Stimulated activated naive B cell treated with anti-CD40 and anti-IgM and Interleukin-4, amounts not matched to agents 10 μg/mL and 1 μg/mL and 100 μg/mL, for 72 hours (primary cell): ENCODE measurements at regions not wholly inside any gene's neighbourhood (a gene's known extent, or its start where the extent isn't known, plus 50 kb on each side); places are given as distances from the start of the nearest gene placed in this dataset.

ENCODE experiments used
- ATAC-seq, 2 donors: fragments of 150-1000 bp; cut with Tn5 transposase; replicated peaks; 2 replicates each; pipeline ENCODE4 v1.10.0; 2021; ENCODE audit warnings: moderate library complexity in 1 of 2
- DNase-seq: peaks from one replicate; pipeline ENCODE4 v3.0.0; 2021
- H3K27ac Mint-ChIP-seq: one replicate; pipeline ENCODE4 v1.8.0; 2022; ENCODE audit warnings: mild to moderate bottlenecking, mixed read lengths
- H3K27me3 Mint-ChIP-seq, 2 donors: one replicate each; pipeline ENCODE4 v1.8.0; 2022; ENCODE audit warnings: mixed read lengths in 2 of 2
- H3K36me3 Mint-ChIP-seq, 2 donors: one replicate each; pipeline ENCODE4 v1.8.0; 2022; ENCODE audit warnings: mixed read lengths in 2 of 2, mild to moderate bottlenecking in 1 of 2
- H3K4me1 Mint-ChIP-seq, 2 donors: one replicate each; pipeline ENCODE4 v1.8.0; 2022; ENCODE audit warnings: mixed read lengths in 2 of 2, mild to moderate bottlenecking in 1 of 2
- H3K4me3 Mint-ChIP-seq, 2 donors: one replicate each; pipeline ENCODE4 v1.8.0; 2022; ENCODE audit warnings: mild to moderate bottlenecking in 2 of 2, mixed read lengths in 2 of 2, moderate library complexity in 1 of 2
- H3K9me3 Mint-ChIP-seq, 2 donors: one replicate each; pipeline ENCODE4 v1.8.0; 2022; ENCODE audit warnings: mixed read lengths in 2 of 2, mild to moderate bottlenecking in 1 of 2

DNA sequence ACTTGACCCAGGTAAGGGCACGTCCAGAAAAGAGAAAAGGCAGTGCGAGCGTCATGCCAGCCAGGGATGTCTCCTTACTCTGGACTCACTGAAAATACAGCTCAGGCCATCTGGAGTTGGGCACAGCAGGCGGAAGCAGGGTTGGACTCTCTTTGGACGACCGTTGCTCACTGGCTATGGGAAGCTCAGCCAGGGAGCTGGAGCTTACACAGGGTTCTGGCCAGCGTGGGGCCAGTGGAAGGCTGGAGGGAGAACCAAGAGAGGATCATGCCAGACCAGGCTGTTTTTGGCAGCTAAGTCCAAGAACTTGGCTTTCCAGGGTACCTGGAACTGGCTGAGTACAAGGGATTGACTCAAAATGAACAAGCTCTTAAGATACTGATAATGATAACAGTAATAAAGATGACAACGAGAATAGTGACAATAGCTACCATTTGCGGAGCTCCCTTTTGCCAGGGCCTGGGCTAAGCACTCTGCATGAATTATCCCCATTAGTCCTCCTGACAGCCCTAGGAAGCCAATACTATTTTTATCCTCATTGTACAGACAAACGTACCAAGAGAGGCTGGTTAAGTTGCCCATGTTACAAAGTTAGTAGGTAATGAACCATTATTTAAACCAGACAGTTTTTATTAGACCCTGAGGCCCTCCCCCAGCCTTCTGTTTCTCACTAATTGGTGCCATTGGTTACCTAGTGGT, 177.6 kb downstream of the PTPN20 start:
- ATAC-seq (no peak), DNase-seq (no peak)
- H3K9me3 Mint-ChIP-seq = no peaks in the 10 kb centered on the region
- peaks cover 0 to 22% of the 10 kb centered on the region in 2 donors for H3K27me3 Mint-ChIP-seq
- no peak overlapping the region for H3K4me3 Mint-ChIP-seq
- no peaks in the 10 kb centered on the region for H3K36me3 Mint-ChIP-seq
- H3K4me1 Mint-ChIP-seq = peaks cover 0 to 3% of the 10 kb centered on the region in 2 donors
- no peak overlapping the region for H3K27ac Mint-ChIP-seq

DNA sequence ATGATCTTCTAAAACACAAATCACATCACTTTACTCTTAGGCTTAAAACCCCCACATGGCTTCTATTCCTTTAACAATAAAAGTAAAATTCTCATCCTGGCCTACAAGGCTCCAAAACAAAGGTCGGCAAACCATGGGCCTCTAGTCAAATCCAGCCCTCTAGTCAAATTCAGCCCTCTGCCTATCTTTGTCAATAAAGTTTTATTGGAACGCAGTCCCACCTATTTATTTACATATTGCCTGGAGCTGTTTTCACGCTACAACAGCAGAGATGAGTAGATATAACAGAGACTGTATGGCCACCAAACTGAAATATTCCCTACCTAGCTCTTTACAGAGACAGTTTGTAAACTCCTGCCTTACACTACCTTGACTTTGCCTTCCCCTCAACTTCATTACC, 178.8 kb downstream of the PTPN20 start:
- ATAC-seq (no peak), DNase-seq (no peak)
- Mint-ChIP-seq H3K4me1 (peaks cover 0 to 3% of the 10 kb centered on the region in 2 donors), H3K4me3 (no peak overlapping the region), H3K9me3 (no peaks in the 10 kb centered on the region), H3K27me3 (peaks cover under 1 to 22% of the 10 kb centered on the region in 2 donors), H3K36me3 (no peaks in the 10 kb centered on the region), H3K27ac (no peak overlapping the region)

DNA sequence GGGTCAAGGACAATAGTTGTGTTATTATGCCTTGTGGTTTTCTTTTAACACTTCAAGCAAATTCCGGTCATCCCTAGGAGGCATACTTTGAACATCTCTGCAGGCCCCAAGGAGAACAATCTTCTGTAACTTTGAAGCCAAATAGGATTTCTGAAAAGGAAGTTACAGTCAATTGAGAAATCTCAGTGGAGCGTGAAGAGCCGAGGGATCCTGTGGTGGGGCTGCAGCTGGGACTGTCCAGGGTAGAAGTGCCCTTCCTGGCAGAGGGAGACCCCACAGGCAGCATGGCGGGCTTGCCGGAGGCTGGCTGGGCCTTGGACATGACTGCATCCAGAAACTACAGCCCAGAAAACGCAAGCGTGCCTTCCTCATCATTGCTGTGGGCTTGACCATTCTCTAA, 179.7 kb downstream of the PTPN20 start:
- Mint-ChIP-seq H3K27me3 (peaks cover 6 to 30% of the 10 kb centered on the region in 2 donors), H3K9me3 (peaks cover 2 to 4% of the 10 kb centered on the region in 2 donors), H3K4me3 (no peak overlapping the region), H3K27ac (peak overlapping the region; percentile 4), H3K36me3 (no peaks in the 10 kb centered on the region), H3K4me1 (peaks cover 0 to 3% of the 10 kb centered on the region in 2 donors)
- DNase-seq = no peak
- ATAC-seq = no peak

DNA sequence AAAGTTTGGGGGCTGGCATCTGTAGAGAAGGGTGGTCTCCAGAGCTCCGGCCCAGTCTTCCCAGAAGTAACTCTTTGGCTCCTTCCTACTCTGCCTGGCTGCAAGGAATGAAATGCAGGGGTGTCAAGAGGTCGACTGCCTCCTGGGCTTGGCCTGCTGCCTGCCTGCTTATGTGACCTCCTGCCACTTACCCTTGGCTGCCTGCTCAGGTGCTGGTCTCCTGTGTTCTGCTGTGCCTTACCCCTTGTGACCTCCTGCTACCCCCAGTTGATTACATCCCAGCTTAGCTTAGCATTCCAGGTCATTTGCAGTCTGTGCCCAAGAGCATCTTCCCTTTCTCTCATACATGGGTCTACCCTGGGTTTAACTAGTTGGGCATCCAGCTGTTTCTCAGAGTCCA, 180.2 kb downstream of the PTPN20 start:
- H3K36me3 Mint-ChIP-seq = no peaks in the 10 kb centered on the region
- H3K27ac Mint-ChIP-seq = no peak overlapping the region
- peaks cover 0 to 3% of the 10 kb centered on the region in 2 donors for H3K4me1 Mint-ChIP-seq
- DNase-seq (no peak), ATAC-seq (no peak)
- no peak overlapping the region for H3K4me3 Mint-ChIP-seq
- peaks cover 6 to 33% of the 10 kb centered on the region in 2 donors for H3K27me3 Mint-ChIP-seq
- H3K9me3 Mint-ChIP-seq = peaks cover 2 to 4% of the 10 kb centered on the region in 2 donors

DNA sequence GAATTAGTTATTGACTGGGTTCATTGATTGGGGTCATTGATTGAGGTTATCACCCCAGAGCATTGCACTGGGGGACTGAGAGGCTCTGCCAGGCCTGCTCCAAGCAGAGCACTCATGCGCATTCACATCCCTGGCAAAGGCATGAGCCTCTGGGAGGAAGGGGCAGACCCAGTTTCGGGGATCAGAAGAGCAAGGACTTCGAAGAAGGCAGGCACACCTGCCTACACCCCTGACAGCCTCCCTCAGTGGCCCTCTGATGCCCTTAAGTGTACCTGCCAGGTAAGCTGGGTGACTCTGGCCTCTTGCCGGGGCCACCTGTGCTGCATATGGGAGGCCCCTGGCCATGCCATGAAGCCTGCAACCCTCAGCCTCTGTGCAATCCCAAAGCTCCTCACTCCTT, 181.1 kb downstream of the PTPN20 start:
- peaks cover 0 to 3% of the 10 kb centered on the region in 2 donors for H3K4me1 Mint-ChIP-seq
- DNase-seq = no peak
- H3K27me3 Mint-ChIP-seq = peaks cover 6 to 33% of the 10 kb centered on the region in 2 donors
- peaks cover 2 to 4% of the 10 kb centered on the region in 2 donors for H3K9me3 Mint-ChIP-seq
- no peak overlapping the region for H3K27ac Mint-ChIP-seq
- no peak for ATAC-seq
- no peak overlapping the region for H3K4me3 Mint-ChIP-seq
- no peaks in the 10 kb centered on the region for H3K36me3 Mint-ChIP-seq

DNA sequence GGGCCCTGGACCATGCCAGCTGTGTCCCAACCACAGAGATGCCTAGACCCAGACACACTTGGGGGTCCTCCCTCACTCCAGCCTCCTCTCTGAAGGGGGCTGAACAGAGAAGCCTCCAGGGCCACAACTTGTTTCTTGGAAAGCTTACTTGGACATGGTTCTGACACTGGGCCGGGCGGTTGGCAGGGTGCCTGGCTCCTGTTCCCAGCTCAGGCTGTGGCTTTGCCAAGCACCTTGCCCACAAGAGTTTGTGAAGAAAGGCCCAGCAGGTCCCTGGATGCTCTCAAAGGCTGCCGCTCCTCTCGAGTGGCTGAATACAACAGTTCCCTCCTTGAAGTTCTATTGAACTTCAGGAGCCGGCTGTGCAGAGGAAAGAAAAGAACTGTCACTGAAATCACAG, 181.6 kb downstream of the PTPN20 start:
- Mint-ChIP-seq H3K27ac (no peak overlapping the region), H3K4me3 (no peak overlapping the region), H3K36me3 (no peaks in the 10 kb centered on the region), H3K9me3 (peaks cover 2 to 4% of the 10 kb centered on the region in 2 donors), H3K4me1 (peaks cover 0 to 3% of the 10 kb centered on the region in 2 donors), H3K27me3 (peaks cover 6 to 33% of the 10 kb centered on the region in 2 donors)
- no peak for DNase-seq
- ATAC-seq = no peak

DNA sequence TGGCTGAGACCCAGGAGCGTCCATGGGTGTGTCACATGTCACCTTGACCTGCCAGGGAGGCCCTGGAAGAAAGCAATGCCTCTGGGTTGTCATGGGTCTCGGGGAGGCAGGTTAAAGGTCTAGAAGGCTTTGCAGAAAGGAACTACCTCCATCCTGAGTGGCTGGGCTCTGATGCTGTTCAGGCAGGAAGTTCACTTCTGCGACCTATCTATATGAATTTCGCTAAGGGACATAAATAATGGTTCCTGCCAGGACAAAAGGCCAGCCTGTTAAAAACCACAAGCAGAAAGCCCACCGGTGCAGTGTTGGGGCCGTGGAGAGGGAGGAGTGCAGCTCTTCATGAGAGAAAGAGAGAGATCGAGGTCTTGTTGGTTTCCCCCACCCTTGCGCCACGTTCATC, 182.9 kb downstream of the PTPN20 start:
- H3K36me3 Mint-ChIP-seq = no peaks in the 10 kb centered on the region
- ATAC-seq = no peak
- no peak for DNase-seq
- H3K27me3 Mint-ChIP-seq = peaks cover 6 to 25% of the 10 kb centered on the region in 2 donors
- H3K4me1 Mint-ChIP-seq = peaks cover 0 to 3% of the 10 kb centered on the region in 2 donors
- no peak overlapping the region for H3K4me3 Mint-ChIP-seq
- peaks cover 2 to 4% of the 10 kb centered on the region in 2 donors for H3K9me3 Mint-ChIP-seq
- no peak overlapping the region for H3K27ac Mint-ChIP-seq

DNA sequence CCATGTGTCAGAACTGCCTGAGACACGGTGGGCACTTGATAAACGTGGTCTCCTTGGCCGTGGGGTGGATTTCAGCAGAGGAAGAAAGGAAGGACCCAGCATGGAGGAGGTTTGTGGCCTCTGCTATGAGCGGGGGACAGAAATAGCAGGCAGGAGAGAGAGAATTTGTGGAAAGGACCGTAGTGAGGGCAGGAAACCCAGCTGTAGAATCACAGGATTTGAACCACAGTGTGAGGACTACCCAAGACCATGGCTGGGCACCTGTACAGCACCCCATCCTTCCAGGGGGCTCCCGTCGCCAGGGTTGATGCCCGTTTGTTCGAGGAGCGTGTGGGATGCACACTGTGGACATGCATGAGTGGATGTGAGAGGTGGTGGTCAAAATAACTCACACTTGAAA, 183.4 kb downstream of the PTPN20 start:
- ATAC-seq (no peak), DNase-seq (no peak)
- peaks cover 6 to 25% of the 10 kb centered on the region in 2 donors for H3K27me3 Mint-ChIP-seq
- no peak overlapping the region for H3K4me3 Mint-ChIP-seq
- H3K27ac Mint-ChIP-seq = no peak overlapping the region
- peaks cover 0 to 3% of the 10 kb centered on the region in 2 donors for H3K4me1 Mint-ChIP-seq
- no peaks in the 10 kb centered on the region for H3K36me3 Mint-ChIP-seq
- H3K9me3 Mint-ChIP-seq = peaks cover 2 to 4% of the 10 kb centered on the region in 2 donors

DNA sequence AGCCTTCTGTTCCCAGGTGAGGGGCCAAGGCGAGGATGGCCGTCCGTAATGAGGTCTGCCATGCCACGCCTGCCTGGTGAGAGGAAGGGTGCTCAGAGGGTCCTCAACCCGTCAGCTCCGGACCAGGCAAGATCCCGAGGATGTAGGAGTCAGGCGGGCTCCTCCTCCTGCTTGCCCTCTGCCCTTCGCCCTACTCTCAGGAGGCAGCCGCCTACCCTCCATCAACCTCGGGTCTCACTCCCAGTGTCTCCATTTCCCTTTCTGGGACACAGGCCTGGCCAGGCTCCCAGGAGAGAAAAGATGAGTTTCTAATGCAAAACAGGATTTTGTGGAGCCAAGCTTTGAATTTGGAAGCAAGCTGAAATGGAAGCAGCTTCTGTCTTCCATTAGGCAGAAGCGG, 184.0 kb downstream of the PTPN20 start:
- peaks cover 2 to 4% of the 10 kb centered on the region in 2 donors for H3K9me3 Mint-ChIP-seq
- ATAC-seq = no peak
- peaks cover 0 to 3% of the 10 kb centered on the region in 2 donors for H3K4me1 Mint-ChIP-seq
- H3K4me3 Mint-ChIP-seq = no peak overlapping the region
- H3K36me3 Mint-ChIP-seq = no peaks in the 10 kb centered on the region
- no peak for DNase-seq
- H3K27me3 Mint-ChIP-seq = peaks cover 6 to 23% of the 10 kb centered on the region in 2 donors
- no peak overlapping the region for H3K27ac Mint-ChIP-seq

DNA sequence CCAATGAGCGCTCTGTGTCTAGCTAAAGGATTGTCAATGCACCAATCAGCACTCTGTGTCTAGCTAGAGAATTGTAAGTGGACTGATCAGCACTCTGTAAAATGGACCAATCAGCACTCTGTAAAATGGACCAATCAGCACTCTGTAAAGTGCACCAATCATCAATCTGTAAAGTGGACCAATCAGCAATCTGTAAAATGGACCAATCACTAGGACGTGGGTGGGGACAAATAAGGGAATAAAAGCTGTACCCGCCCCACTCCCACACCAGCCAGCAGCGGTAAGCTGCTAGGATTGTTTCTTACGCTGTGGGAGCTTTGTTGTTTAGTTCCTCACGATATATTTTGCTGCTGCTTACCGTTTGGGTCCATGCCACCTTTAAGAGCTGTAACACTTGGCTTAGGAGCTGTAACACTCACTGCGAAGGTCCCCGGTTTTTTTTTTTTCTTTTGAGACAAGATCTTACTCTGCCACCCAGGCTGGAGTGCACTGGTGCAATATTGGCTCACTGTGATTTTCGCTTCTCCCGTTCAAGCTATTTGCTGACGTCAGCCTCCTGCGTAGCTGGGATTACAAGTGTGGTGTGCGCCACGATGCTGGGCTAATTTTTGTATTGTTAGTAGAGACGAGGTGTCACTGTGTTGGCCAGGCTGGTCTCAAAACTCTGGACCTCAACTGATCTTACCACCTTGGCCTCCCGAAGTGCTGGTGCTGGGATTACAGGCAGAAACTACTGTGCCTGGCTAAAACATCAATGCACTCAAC, 184.8 kb downstream of the PTPN20 start:
- Mint-ChIP-seq H3K27me3 (peaks cover 6 to 20% of the 10 kb centered on the region in 2 donors), H3K36me3 (no peaks in the 10 kb centered on the region), H3K4me1 (no peaks in the 10 kb centered on the region), H3K9me3 (peaks cover 2 to 4% of the 10 kb centered on the region in 2 donors), H3K27ac (no peak overlapping the region), H3K4me3 (no peak overlapping the region)
- DNase-seq (no peak), ATAC-seq (no peak)

DNA sequence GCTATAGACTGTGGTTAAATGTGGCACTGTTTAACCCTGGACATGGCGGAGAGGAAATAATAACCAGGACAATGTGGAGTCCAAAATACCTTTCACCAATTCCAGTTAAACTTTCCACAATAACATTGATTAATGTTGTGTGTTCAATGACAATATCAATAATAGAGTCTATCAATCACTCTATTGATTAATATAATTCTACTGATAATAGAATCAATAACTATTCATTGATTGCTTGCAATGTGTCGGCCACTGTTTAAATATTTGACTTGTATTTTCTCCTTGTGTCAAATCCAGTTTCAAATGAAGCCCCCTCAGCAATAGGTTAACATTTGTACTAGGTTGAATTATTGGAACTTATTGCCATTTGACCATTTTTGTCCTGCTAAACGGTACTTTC, 187.0 kb downstream of the PTPN20 start:
- no peak overlapping the region for H3K27ac Mint-ChIP-seq
- no peaks in the 10 kb centered on the region for H3K36me3 Mint-ChIP-seq
- no peak for ATAC-seq

DNA sequence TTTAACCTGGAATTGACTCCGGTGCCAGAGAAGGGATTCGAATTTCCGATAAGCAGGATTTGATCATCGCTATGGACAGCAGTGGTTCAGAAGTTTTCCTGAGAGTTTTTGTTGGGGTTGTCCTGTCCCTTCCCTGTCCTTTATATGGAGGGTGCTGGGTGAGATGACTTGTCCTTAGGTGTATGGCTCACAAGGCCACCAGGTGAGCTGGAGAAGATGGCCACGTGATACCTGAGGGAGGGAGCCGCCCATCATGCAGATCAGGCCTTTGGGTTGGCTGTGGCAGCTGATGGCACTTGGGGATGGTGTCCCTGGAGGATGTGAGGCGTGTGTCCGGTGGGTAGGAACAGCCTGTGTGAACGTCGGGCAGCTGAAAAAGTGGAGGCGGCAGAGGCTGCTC, 187.7 kb downstream of the PTPN20 start:
- Mint-ChIP-seq H3K27me3 (peaks cover 6 to 12% of the 10 kb centered on the region in 2 donors), H3K4me1 (no peaks in the 10 kb centered on the region), H3K27ac (no peak overlapping the region), H3K36me3 (no peaks in the 10 kb centered on the region), H3K4me3 (no peak overlapping the region), H3K9me3 (peaks cover 2 to 4% of the 10 kb centered on the region in 2 donors)
- no peak for DNase-seq
- ATAC-seq = no peak

More for the DNA sequence above, 187.0 kb downstream of the PTPN20 start:
- Mint-ChIP-seq H3K9me3 (peaks cover 2 to 4% of the 10 kb centered on the region in 2 donors), H3K4me3 (no peak overlapping the region), H3K27me3 (peaks cover 6 to 12% of the 10 kb centered on the region in 2 donors), H3K4me1 (no peaks in the 10 kb centered on the region)
- no peak for DNase-seq

DNA sequence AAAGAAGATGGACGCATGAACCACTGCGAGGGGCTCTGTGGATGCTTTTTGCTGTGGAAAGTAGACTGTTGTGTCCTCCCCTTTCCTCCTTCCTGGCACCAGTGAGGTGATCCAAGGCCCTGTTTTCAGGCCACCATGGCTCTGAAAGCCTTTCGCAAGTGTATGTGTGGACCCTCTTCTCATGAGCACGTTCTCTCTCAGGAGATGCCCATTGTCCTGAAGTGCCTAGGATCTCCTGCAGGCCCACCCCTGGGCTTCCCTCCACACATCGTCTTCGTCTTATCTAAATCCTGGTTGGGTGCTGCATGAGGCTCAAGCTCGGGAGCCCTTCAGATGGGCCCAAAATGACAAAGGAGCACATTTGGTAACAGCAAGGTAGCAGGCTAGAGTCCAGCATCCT, 188.2 kb downstream of the PTPN20 start:
- no peak overlapping the region for H3K27ac Mint-ChIP-seq
- peaks cover 6 to 12% of the 10 kb centered on the region in 2 donors for H3K27me3 Mint-ChIP-seq
- DNase-seq = no peak
- H3K36me3 Mint-ChIP-seq = no peaks in the 10 kb centered on the region
- peaks cover 2 to 4% of the 10 kb centered on the region in 2 donors for H3K4me1 Mint-ChIP-seq
- no peak for ATAC-seq
- peaks cover 2 to 4% of the 10 kb centered on the region in 2 donors for H3K9me3 Mint-ChIP-seq
- no peak overlapping the region for H3K4me3 Mint-ChIP-seq

DNA sequence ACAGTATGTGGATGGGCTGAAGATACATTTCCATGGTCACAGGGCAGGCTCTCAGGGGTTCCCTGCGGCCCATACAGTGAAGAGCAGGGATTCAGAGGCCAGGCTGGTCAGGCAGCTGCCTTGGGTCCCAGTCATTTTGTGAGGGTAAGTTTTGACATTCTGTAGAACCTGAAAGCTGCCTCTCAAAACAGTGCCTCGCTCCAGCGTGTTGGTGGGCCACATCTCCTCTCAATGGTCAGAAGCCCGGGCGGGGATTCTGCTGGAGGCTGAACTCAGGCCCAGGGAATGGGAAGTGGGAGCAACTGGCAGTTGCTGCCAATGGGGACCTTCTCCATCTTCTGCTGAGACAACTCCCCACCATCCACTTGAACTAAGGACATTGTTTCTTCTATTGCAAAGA, 190.0 kb downstream of the PTPN20 start:
- Mint-ChIP-seq H3K27me3 (peaks cover 0 to 2% of the 10 kb centered on the region in 2 donors), H3K9me3 (no peaks in the 10 kb centered on the region), H3K4me1 (peaks cover 8 to 14% of the 10 kb centered on the region in 2 donors), H3K36me3 (no peaks in the 10 kb centered on the region), H3K27ac (no peak overlapping the region), H3K4me3 (no peak overlapping the region)
- DNase-seq (no peak), ATAC-seq (no peak)

DNA sequence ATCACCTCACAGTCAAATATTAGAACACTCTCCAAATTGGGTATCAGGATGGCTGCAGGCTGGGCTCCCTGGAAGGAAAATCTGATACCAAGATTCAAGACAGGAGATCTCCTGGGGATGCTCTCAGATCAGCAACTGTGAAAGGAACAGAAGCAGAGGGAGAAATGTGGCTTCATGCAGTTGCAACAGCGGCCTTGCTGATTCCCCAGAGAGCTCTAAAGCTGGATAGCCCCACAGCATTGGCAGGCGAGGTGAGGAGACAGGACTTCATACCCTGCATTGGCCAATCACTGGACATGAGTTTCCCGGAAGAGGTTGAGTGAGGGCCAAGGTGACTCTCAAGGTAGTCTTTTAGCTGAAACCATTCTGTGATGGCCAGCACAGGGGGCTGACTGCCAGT, 190.6 kb downstream of the PTPN20 start:
- Mint-ChIP-seq H3K27me3 (no peaks in the 10 kb centered on the region), H3K36me3 (no peaks in the 10 kb centered on the region), H3K9me3 (no peaks in the 10 kb centered on the region), H3K4me1 (peaks cover 13 to 20% of the 10 kb centered on the region in 2 donors), H3K27ac (no peak overlapping the region), H3K4me3 (no peak overlapping the region)
- ATAC-seq (no peak), DNase-seq (no peak)
